NB4 (cell line): ENCODE measurements at regions not wholly inside any gene's neighbourhood (a gene's known extent, or its start where the extent isn't known, plus 50 kb on each side); places are given as distances from the start of the nearest gene placed in this dataset.

Source experiments
- MAX ChIP-seq: IDR thresholded peaks from 2 replicates; pipeline ENCODE4 v1.6.1; 2011; ENCODE audit warnings: low read depth, low read length
- TF ChIP-seq, protein P1 (sequence below): IDR thresholded peaks from one replicate; pipeline ENCODE4 v1.5.1; 2012; ENCODE audit warnings: low read depth, low read length

DNA sequence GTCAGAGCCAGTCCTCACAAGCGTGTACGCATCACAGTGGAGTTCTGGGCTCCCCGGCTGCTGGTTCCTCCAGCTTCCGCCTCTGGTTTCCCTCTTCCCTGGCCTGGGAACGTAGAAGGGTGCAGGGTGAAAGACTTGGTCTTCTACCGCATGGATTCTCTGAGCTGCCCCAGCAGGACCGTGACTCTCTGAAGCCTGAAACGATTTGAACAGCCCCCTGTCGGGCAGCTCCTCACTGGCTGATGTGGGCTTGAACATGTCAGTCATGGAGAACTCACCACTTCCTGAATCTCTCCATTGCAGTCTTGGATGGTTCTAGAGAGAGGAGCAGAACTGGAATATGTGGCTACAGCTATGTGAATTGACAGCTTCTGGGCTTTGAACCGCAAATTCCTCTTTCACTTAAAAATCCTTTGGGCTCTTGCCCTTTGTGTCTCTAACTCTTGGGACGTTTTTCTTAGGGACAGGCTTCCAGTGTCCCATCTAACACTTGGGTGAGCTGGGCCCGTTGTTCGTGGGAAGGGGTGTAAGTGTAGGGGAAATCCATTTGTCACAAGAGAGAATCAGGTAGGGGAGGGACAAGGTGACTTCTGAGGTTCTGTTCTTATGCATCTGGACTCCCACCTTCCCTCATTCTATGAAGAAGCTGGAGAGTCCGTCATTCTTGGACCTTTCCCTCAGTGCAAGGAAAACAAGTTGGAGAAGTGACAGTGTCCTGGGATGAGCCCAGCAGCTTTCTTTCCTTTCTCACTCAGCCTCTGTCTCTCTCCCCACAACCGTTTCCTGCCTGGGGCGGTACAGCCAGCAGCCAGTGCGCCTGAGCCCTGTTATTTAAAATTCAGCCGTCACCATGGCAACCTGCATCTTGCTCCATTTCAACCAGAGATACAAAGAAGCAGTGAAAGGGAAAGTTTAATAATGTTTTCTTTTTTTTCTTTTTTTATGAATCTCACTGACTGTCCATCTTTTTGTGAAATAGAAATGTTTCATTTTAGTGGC is 84.7 kb downstream of the PTTG1 start:
- no peak for TF ChIP-seq MAX
- TF ChIP-seq, protein P1, sequence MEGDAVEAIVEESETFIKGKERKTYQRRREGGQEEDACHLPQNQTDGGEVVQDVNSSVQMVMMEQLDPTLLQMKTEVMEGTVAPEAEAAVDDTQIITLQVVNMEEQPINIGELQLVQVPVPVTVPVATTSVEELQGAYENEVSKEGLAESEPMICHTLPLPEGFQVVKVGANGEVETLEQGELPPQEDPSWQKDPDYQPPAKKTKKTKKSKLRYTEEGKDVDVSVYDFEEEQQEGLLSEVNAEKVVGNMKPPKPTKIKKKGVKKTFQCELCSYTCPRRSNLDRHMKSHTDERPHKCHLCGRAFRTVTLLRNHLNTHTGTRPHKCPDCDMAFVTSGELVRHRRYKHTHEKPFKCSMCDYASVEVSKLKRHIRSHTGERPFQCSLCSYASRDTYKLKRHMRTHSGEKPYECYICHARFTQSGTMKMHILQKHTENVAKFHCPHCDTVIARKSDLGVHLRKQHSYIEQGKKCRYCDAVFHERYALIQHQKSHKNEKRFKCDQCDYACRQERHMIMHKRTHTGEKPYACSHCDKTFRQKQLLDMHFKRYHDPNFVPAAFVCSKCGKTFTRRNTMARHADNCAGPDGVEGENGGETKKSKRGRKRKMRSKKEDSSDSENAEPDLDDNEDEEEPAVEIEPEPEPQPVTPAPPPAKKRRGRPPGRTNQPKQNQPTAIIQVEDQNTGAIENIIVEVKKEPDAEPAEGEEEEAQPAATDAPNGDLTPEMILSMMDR: no peak
